NCI-H345 treated with DMSO at 0.1 percent for 48 hours (cell line): ENCODE measurements at regions not wholly inside any gene's neighbourhood (a gene's known extent, or its start where the extent isn't known, plus 50 kb on each side); places are given as distances from the start of the nearest gene placed in this dataset.

Experiments used
- DNase-seq: peaks from one replicate; lab custom pipeline; 2025; ENCODE audit not compliant: unreplicated experiment; lab: John Stamatoyannopoulos, UW

- DNase-seq: no peak
Observed at GRCh38 chr1:81496349-81496748, 304.4 kb upstream of the ADGRL2 start.

- no peak for DNase-seq
Observed at GRCh38 chr1:81493102-81493869, 307.4 kb upstream of the ADGRL2 start.

- DNase-seq: no peak
Observed at GRCh38 chr1:81492628-81493027, 308.1 kb upstream of the ADGRL2 start.

GRCh38 chr1:81490614-81491013, 310.1 kb upstream of the ADGRL2 start:
- no peak for DNase-seq

- DNase-seq: no peak
Observed at GRCh38 chr1:81489372-81489934, 311.3 kb upstream of the ADGRL2 start.

- DNase-seq: no peak
Observed at GRCh38 chr1:81484284-81484683, 316.4 kb upstream of the ADGRL2 start.

- DNase-seq: no peak
Observed at GRCh38 chr1:81478219-81478618, 322.5 kb upstream of the ADGRL2 start.

GRCh38 chr1:81477710-81478109, 323.0 kb upstream of the ADGRL2 start:
- DNase-seq: no peak

GRCh38 chr1:81472387-81472786, 328.3 kb upstream of the ADGRL2 start:
- DNase-seq: no peak

- no peak for DNase-seq
Observed at GRCh38 chr1:81471255-81471654, 329.5 kb upstream of the ADGRL2 start.

GRCh38 chr1:81470275-81470674, 330.5 kb upstream of the ADGRL2 start:
- DNase-seq: no peak

- no peak for DNase-seq
Observed at GRCh38 chr1:81467383-81467782, 333.4 kb upstream of the ADGRL2 start.

GRCh38 chr1:81466961-81467360, 333.8 kb upstream of the ADGRL2 start:
- DNase-seq: no peak

- no peak for DNase-seq
Observed at GRCh38 chr1:81463936-81464837, 336.5 kb upstream of the ADGRL2 start.

GRCh38 chr1:81459043-81459442, 341.7 kb upstream of the ADGRL2 start:
- DNase-seq: no peak

- no peak for DNase-seq
Observed at GRCh38 chr1:81458186-81458585, 342.5 kb upstream of the ADGRL2 start.

- DNase-seq: no peak
Observed at GRCh38 chr1:81455481-81455880, 345.3 kb upstream of the ADGRL2 start.

- no peak for DNase-seq
Observed at GRCh38 chr1:81453971-81454370, 346.8 kb upstream of the ADGRL2 start.

- DNase-seq: no peak
Observed at GRCh38 chr1:81453367-81453703, 347.4 kb upstream of the ADGRL2 start.

- DNase-seq: no peak
Observed at GRCh38 chr1:81452693-81453366, 347.9 kb upstream of the ADGRL2 start.

GRCh38 chr1:81449786-81450185, 350.9 kb upstream of the ADGRL2 start:
- DNase-seq: no peak
